Stomach (tissue), 4 donors: ENCODE measurements at regions not wholly inside any gene's neighbourhood (a gene's known extent, or its start where the extent isn't known, plus 50 kb on each side); places are given as distances from the start of the nearest gene placed in this dataset.

Experiments used
- CTCF ChIP-seq, 7 experiments: fragments of 450-650 bp in 4 of 7; fragments of 200-600 bp in 3 of 7; sonication (generic) in 3 of 7; IDR thresholded peaks; one replicate each; pipeline ENCODE4 v1.5.1; 2016 to 2019; ENCODE audit warnings: antibody characterized with exemption in 7 of 7, control low read depth in 2 of 7, mild to moderate bottlenecking in 1 of 7
- POLR2AphosphoS5 ChIP-seq, 3 donors: sonication (generic); formaldehyde crosslinking; IDR thresholded peaks; one replicate each; pipeline ENCODE4 v1.6.1; 2016; ENCODE audit warnings: antibody characterized with exemption in 3 of 3

- TF ChIP-seq POLR2AphosphoS5 (IDR thresholded peaks at IDR 0.05) (no peak), CTCF (IDR thresholded peaks at IDR 0.05) (no peak)
Observed at GRCh38 chr4:162403932-162404331, 240.1 kb upstream of the FSTL5 start.
